Left kidney (tissue), 1 donor: ENCODE measurements at regions not wholly inside any gene's neighbourhood (a gene's known extent, or its start where the extent isn't known, plus 50 kb on each side); places are given as distances from the start of the nearest gene placed in this dataset.
"Not testable (repeated sequence)": the region's sequence is repeated elsewhere in the genome, so short reads cannot be mapped to it uniquely, and the experiment has no call there.

Experiments
- DNase-seq: peaks from one replicate; pipeline ENCODE4 v3.0.0-alpha.2; 2013

- no peak for DNase-seq
These were observed 164.1 kb upstream of the MPDZ start for GRCh38 chr9:13443346-13444244.

DNA sequence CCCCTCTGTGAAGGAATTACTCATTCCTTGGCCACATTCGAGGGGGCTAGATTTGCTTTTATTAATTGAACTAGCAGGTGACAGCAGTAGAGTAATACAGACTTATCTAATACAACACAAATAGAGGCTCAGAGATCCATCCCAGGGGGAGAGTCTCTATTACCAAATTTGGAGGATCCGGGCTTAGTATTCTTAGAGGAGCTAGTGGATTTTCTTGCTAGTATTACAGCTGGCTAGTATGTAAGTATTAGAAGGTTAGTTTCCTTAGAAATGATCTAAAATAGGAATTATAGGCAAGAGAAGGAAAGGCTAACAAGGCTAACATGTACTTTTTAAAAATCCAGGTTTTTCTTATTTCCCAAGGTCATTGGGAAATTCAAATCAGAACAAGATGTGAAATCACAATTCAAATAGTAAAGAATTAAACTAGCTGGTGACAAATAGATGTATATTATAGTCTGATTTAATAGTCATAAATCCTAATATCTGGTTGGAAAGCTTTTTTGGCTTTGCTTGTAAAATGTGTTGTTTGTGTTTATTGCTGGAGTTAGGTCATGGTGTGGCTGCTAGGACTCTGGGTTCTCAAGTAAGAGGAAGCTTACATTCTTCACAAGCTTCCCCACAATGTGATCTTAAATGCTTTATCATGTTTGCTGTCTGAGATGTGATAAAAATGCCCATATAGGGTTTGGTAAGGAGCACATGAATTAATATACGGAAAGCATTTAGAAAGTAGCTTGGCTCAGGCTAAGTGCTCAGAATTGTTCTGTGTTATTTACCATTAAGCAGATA is 160.4 kb upstream of the MPDZ start:
- no peak for DNase-seq

DNA sequence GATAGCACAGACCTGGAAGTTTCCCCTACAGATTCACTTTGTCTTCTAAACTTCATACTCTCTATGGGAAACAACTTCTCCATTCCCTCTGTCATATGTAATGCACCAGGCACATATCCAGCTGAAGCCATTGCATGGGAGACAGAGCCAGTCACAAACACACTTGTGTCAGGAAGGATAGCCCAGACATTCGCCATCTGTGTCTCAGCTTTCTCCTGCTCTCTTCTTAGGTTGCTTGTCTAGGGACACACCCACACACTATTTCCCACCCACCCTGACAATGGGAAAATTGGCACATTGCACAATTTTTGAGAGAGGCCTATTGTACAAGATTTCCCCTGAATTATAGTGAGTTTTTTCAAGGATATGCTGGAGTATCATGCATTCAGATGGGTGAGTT is 158.4 kb upstream of the MPDZ start:
- DNase-seq = no peak

DNA sequence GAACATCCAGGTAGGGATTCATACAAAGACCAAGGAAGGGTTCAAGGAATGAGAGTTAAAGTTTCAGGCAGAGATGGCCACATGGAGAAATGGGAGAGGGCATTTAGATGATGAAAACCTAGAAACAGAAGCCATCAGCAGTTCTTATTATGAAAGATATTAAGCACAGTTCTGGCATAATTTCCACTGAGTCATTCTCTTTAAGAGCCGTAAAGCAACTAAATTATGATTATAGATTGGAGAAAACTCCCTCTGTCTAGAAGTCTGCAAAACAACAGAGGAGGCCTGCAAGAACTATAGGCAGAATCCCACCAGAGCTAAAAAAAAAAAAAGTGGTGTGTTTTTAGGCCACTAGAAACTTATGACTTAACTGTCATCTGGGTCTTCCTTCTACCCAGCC is 157.1 kb upstream of the MPDZ start:
- DNase-seq = no peak

- DNase-seq = not testable (repeated sequence)
These were observed 154.0 kb upstream of the MPDZ start for GRCh38 chr9:13433453-13433852.

DNA sequence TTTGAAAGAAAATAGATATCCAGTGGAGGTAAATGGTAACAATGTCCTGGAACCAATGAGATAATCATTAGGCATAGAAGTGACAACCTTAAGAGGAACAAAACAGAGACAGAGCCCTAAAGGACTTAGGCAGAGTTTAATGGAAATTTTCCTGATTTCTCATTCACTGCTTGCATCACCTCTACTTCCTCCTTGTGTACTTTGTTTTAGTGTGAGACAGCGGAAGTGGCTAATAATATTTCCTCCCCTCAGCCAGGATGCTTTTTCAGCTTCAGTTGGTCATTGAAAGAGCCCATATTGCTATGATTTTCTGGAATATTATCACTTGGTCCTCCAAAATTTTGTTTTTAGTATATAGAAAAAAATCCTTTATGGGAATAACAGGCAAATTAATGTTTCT is 153.4 kb upstream of the MPDZ start:
- no peak for DNase-seq

DNA sequence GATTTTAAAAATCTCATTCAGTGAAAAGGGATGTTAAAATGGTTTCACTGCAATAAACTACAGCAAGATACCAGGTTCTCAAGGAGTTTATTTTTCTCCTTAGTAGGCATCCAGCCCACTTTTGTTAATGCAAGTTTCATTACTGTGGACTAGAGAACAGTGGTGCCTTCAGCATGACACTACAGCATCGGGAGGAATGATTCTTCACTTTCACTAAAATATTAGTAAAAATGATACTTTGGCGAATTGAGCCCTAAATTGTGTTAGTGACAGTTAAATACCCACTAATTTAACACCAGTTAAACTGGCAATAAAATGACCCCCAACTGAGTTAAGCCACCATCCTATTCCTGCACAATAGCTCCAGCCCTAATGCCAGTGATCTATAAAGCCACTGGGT is 152.2 kb upstream of the MPDZ start:
- no peak for DNase-seq

GRCh38 chr9:13431222-13431536 is 151.7 kb upstream of the MPDZ start:
- no peak for DNase-seq

DNA sequence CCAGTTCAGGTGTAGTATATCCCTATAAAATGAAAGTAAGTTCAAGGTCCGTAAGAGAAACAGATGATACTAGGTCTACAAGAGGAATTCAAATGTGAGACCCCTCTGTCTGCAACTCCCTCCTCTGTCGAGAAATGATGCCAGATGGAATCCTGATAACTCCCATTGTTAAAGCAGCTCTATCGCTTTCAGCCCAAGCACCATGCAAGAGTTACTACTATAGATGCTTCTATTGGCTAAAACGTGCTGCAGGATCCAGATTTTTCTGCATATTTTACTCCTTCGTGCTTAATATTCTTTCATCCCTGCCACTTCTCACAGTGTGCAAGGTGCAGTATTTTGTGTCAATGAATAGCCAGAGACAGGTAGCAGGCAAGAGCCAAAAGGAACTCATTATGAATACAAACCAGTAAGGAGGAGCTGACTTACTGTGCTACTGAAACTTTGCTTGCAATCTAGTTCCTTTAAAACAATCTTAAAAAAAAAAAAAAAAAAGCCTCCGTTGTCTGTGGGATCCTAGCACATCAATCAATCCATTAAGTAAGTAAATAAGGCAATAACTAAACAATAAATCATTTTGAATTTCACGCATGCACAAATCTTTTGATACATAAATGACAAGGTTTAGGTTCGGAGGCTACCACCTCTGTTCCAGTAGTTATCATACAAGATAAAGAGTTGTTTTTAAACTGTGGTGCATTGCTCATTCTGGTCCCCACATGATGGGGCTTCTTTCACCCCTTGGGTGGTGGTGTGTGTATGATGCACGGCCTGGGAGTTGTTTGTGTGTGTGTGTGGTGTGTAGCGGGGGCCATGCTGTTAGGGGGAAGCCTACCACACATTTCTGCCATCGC is 151.1 kb upstream of the MPDZ start:
- DNase-seq = no peak

DNA sequence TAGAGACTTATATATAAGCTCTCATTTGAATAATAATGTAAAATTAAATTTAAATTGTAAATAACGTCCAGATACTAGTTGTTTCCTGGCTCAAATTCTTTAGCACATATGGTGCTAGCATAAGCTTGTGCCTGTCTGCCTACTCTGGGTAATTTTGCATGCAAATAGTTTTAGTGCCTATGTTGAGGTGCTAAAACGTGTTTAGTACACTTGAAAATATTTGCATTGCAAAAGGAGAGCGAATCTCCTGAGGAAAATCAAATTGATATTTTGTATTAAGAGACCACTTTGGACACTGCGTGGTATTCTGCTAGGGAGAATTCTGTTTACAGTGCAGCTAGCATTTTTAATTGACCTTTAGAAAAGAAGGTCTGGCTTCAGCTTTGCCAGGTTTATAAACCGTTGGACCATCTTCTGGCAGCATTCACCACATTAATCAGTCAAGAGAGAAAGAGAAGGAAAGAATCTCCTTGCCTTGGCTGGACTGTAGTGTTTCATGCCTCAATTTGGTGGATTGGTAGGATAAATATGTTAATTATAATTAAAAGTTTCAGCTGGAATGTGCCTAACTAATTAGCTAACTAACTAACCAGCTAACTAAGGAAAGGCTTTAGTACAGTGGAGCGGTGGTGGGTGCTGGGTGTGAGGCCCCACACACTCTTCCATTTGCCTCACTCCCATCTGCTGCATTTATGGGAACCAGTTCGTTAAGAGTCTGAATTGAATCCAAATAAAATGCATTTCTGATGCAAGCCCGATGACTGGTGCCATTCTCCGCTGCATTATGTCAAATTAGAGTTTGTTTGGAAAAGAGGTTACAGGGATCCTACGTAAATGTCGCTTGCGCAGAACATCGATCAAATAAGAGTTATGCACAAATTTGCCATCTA is 150.1 kb upstream of the MPDZ start:
- no peak for DNase-seq

- no peak for DNase-seq
These were observed 149.3 kb upstream of the MPDZ start for GRCh38 chr9:13428766-13429165.

- peak; percentile 41 for DNase-seq
These were observed 148.1 kb upstream of the MPDZ start for GRCh38 chr9:13427587-13427986.

DNA sequence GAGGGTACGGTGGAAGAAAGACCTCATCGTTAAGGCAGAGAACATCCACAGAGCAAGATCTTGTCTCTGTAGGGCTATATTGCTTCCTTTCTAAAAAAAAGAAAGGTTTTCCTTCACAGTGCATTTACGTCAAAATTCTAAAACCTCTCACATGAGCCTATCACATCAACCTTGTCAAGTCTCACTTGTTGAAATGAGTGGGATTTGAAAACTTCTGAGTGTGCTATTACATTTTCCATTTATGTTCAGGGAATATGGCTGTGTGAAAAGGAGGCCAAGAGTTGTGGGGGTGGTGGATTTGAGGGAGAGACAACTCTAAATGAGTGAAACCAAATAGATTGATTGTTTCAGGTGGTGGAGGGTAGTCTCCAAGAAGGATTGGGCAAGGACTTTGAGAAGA is 147.1 kb upstream of the MPDZ start:
- no peak for DNase-seq

GRCh38 chr9:13424872-13425271 is 145.4 kb upstream of the MPDZ start:
- no peak for DNase-seq

GRCh38 chr9:13424204-13424603 is 144.7 kb upstream of the MPDZ start:
- DNase-seq = no peak

GRCh38 chr9:13414349-13414748 is 134.9 kb upstream of the MPDZ start:
- no peak for DNase-seq

- no peak for DNase-seq
These were observed 132.8 kb upstream of the MPDZ start for GRCh38 chr9:13412331-13412730.

- DNase-seq = no peak
These were observed 132.3 kb upstream of the MPDZ start for GRCh38 chr9:13411791-13412190.

DNA sequence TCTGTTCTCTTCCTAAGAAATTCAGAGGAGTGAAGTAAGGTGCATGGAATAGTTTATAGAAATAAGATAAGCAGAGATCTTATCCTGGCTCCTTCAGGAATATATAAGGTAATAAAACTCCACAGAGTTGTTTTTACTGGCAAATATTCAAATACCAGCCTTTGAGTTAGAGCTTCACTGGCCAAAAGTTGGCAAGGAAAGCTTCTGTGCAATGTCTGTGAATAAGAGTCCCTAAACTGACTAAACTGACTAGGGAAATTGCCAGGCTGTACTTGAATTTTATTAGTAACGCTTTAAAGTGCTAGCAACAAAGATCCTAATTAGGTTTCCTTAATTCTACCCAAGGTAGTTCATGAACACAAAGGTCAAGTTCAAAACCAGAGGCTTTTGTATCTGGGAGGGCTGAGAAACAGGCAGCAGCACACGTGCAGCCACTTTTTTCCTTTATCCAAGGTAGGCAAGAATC is 131.1 kb upstream of the MPDZ start:
- DNase-seq = no peak

DNA sequence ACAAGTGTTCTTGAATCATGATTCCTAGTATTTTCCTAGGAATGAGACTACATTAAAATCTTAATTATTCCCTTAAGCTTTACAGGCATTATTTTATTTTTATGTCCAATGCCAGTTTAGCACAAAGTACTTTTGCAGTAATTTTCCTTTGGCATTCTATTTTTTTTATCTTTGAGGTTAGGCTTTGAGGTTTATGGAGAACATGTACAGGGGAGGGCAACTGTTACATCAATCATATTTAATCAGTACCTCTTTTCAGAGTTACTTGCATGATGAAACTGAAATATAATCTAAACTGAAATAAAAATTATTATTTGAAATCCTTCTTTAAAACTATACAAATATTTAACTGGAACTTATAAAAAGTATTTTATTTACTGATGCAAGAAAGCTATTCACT is 118.2 kb upstream of the MPDZ start:
- no peak for DNase-seq

- no peak for DNase-seq
These were observed 117.7 kb upstream of the MPDZ start for GRCh38 chr9:13397220-13397619.

GRCh38 chr9:13396418-13396817 is 116.9 kb upstream of the MPDZ start:
- DNase-seq = no peak
